ENCODE measurements at regions not wholly inside any gene's neighbourhood (a gene's known extent, or its start where the extent isn't known, plus 50 kb on each side); places are given as distances from the start of the nearest gene placed in this dataset.

GRCh38 chr12:75936515-75937440, 94.8 kb downstream of the PHLDA1 start:
- intact Hi-C loops (cut with DNase I) = no loop called here
- H3K36me3 ChIP-seq = no peaks in the 10 kb centered on the region
- TF ChIP-seq POLR2AphosphoS5 (IDR thresholded peaks at IDR 0.05; ENCODE audit: insufficient read depth in 1 of 2, low read depth in 1 of 2) (no peak), CTCF (IDR thresholded peaks at IDR 0.05) (no peak), POLR2A (IDR thresholded peaks at IDR 0.05) (no peak)
- H3K4me3 ChIP-seq = no peak overlapping the region
- no peak overlapping the region for H3K27ac ChIP-seq
- H3K9me3 ChIP-seq = no peaks in the 10 kb centered on the region
- H3K4me1 ChIP-seq = peaks cover 4% of the 10 kb centered on the region
- no peak for DNase-seq (ENCODE audit: extremely low spot score in 2 of 2)
- H3K27me3 ChIP-seq = no peaks in the 10 kb centered on the region

GRCh38 chr12:75935539-75936242, 95.9 kb downstream of the PHLDA1 start:
- H3K4me3 ChIP-seq = no peak overlapping the region
- H3K4me1 ChIP-seq = peaks cover 4% of the 10 kb centered on the region
- intact Hi-C loops (cut with DNase I) = no loop called here
- no peak for TF ChIP-seq POLR2AphosphoS5 (IDR thresholded peaks at IDR 0.05; ENCODE audit: insufficient read depth in 1 of 2, low read depth in 1 of 2)
- H3K9me3 ChIP-seq = no peaks in the 10 kb centered on the region
- no peak for DNase-seq (ENCODE audit: extremely low spot score in 2 of 2)
- no peaks in the 10 kb centered on the region for H3K27me3 ChIP-seq
- no peak overlapping the region for H3K27ac ChIP-seq
- no peaks in the 10 kb centered on the region for H3K36me3 ChIP-seq

GRCh38 chr12:75933101-75933500, 98.5 kb downstream of the PHLDA1 start:
- H3K27ac ChIP-seq = no peak overlapping the region
- H3K4me1 ChIP-seq = peaks cover 4% of the 10 kb centered on the region
- no peaks in the 10 kb centered on the region for H3K9me3 ChIP-seq
- no peaks in the 10 kb centered on the region for H3K36me3 ChIP-seq
- no peak for DNase-seq (ENCODE audit: extremely low spot score in 2 of 2)
- no peaks in the 10 kb centered on the region for H3K27me3 ChIP-seq
- H3K4me3 ChIP-seq = no peak overlapping the region
- intact Hi-C loops (cut with DNase I) = no loop called here
- TF ChIP-seq POLR2A (IDR thresholded peaks at IDR 0.05) (no peak), CTCF (IDR thresholded peaks at IDR 0.05) (no peak), POLR2AphosphoS5 (IDR thresholded peaks at IDR 0.05; ENCODE audit: insufficient read depth in 1 of 2, low read depth in 1 of 2) (no peak)

- Histone ChIP-seq H3K4me3 (no peak overlapping the region), H3K27me3 (no peaks in the 10 kb centered on the region), H3K9me3 (no peaks in the 10 kb centered on the region), H3K4me1 (peaks cover 4% of the 10 kb centered on the region), H3K27ac (no peak overlapping the region), H3K36me3 (no peaks in the 10 kb centered on the region)
- no peak for TF ChIP-seq CTCF (IDR thresholded peaks at IDR 0.05)
- TF ChIP-seq POLR2A (IDR thresholded peaks at IDR 0.05) = no peak
- no peak for DNase-seq (ENCODE audit: extremely low spot score in 2 of 2)
- intact Hi-C loops (cut with DNase I) = no loop called here
Measured at GRCh38 chr12:75932241-75932640, 99.3 kb downstream of the PHLDA1 start.

- no peaks in the 10 kb centered on the region for H3K36me3 ChIP-seq
- H3K4me3 ChIP-seq = no peak overlapping the region
- no peaks in the 10 kb centered on the region for H3K27me3 ChIP-seq
- no peak for DNase-seq (ENCODE audit: extremely low spot score in 2 of 2)
- intact Hi-C loops (cut with DNase I) = no loop called here
- no peak for TF ChIP-seq POLR2AphosphoS5 (IDR thresholded peaks at IDR 0.05; ENCODE audit: insufficient read depth in 1 of 2, low read depth in 1 of 2)
- TF ChIP-seq CTCF (IDR thresholded peaks at IDR 0.05) = no peak
- no peak for TF ChIP-seq POLR2A (IDR thresholded peaks at IDR 0.05)
- H3K27ac ChIP-seq = no peak overlapping the region
- no peaks in the 10 kb centered on the region for H3K4me1 ChIP-seq
- H3K9me3 ChIP-seq = no peaks in the 10 kb centered on the region
Measured at GRCh38 chr12:75923964-75924666, 107.5 kb downstream of the PHLDA1 start.

Measured in vagina (tissue), 2 donors.